ENCODE measurements at regions not wholly inside any gene's neighbourhood (a gene's known extent, or its start where the extent isn't known, plus 50 kb on each side); places are given as distances from the start of the nearest gene placed in this dataset.
"Not testable (repeated sequence)": the region's sequence is repeated elsewhere in the genome, so short reads cannot be mapped to it uniquely, and the experiment has no call there.

GRCh38 chr2:43142921-43143438, 83.4 kb downstream of the ZFP36L2 start:
- 92% methylated on average over 4 of the region's 7 CpGs for WGBS (ENCODE audit: insufficient coverage)
- peaks cover 41 to 67% of the 10 kb centered on the region in 2 experiments for H3K4me1 ChIP-seq (ENCODE audit: control insufficient read depth in 1 of 2, extremely low read depth in 1 of 2, insufficient read depth in 2 of 2, low read length in 2 of 2)
- peak overlapping the region; percentile 64 for H3K27ac ChIP-seq (ENCODE audit: low read length)
- Mint-ChIP-seq H3K27ac (peak overlapping the region; percentile 86 to 91), H3K4me3 (peak overlapping the region; percentile 69 to 74 (median 73)), H3K27me3 (no peaks in the 10 kb centered on the region), H3K4me1 (peaks cover 68 to 78% (median 71%) of the 10 kb centered on the region in 3 donors), H3K9me3 (no peaks in the 10 kb centered on the region), H3K36me3 (no peaks in the 10 kb centered on the region)
- H3K27me3 ChIP-seq (replicated peaks in 1 of 2; ENCODE audit: control insufficient read depth in 2 of 2, extremely low read depth in 1 of 2, insufficient read depth in 2 of 2, low read length in 1 of 2) = no peaks in the 10 kb centered on the region
- POLR2A ChIA-PET = interaction anchor here in 1 of 2 donors (0.6 kb wide), 1 partner anchor 23 kb away, joined by 4 read pairs; no protein-coding TSS in a partner anchor
- CTCF ChIA-PET = no interaction called here
- peak; percentile 60 to 75 (median 71) for ATAC-seq (replicated peaks in 1 of 4)
- H3K4me3 ChIP-seq (ENCODE audit: control insufficient read depth in 1 of 2, extremely low read depth in 1 of 2, low read length in 1 of 2) = peak overlapping the region; percentile 46 to 50
- H3K36me3 ChIP-seq (ENCODE audit: control insufficient read depth in 2 of 2, extremely low read depth in 1 of 2, insufficient read depth in 1 of 2, low read length in 1 of 2) = no peaks in the 10 kb centered on the region
- H3K9me3 ChIP-seq = no peaks in the 10 kb centered on the region
- peak in 9 of 35 experiments; percentile 32 to 57 (median 45) for DNase-seq

GRCh38 chr2:43141636-43142151, 84.7 kb downstream of the ZFP36L2 start:
- 87% methylated on average over 5 of the region's 7 CpGs for WGBS (ENCODE audit: insufficient coverage)
- Mint-ChIP-seq H3K27ac (peak overlapping the region; percentile 91 to 92), H3K4me1 (peaks cover 75 to 86% (median 78%) of the 10 kb centered on the region in 3 donors), H3K4me3 (peak overlapping the region; percentile 39 to 74 (median 73))
- not testable (repeated sequence) for H3K27me3 Mint-ChIP-seq; H3K9me3 ChIP-seq; H3K36me3 ChIP-seq (ENCODE audit: control insufficient read depth in 2 of 2, extremely low read depth in 1 of 2, insufficient read depth in 1 of 2, low read length in 1 of 2); H3K36me3 Mint-ChIP-seq; ATAC-seq (replicated peaks in 1 of 4); H3K27me3 ChIP-seq (replicated peaks in 1 of 2; ENCODE audit: control insufficient read depth in 2 of 2, extremely low read depth in 1 of 2, insufficient read depth in 2 of 2, low read length in 1 of 2); DNase-seq; H3K9me3 Mint-ChIP-seq
- Histone ChIP-seq H3K4me1 (ENCODE audit: control insufficient read depth in 1 of 2, extremely low read depth in 1 of 2, insufficient read depth in 2 of 2, low read length in 2 of 2) (peaks cover 51 to 80% of the 10 kb centered on the region in 2 experiments), H3K27ac (ENCODE audit: low read length) (peak overlapping the region; percentile 11), H3K4me3 (ENCODE audit: control insufficient read depth in 1 of 2, extremely low read depth in 1 of 2, low read length in 1 of 2) (peak overlapping the region; percentile 27 to 46)
- POLR2A ChIA-PET = interaction anchor here (0.5 to 0.7 kb wide), 3 partner anchors 13 to 81 kb away, joined by 3 to 8 read pairs (median 4); no protein-coding TSS in a partner anchor
- CTCF ChIA-PET = interaction anchor here (0.6 to 0.8 kb wide), 4 partner anchors 81 to 174 kb away, joined by 3 to 6 read pairs (median 4); no protein-coding TSS in a partner anchor

GRCh38 chr2:43139996-43140621, 86.3 kb downstream of the ZFP36L2 start:
- POLR2A ChIA-PET = interaction anchor here (0.6 to 4.7 kb wide), 11 partner anchors 28 to 129 kb away, joined by 3 to 19 read pairs (median 4); partner anchors contain the start of gene ZFP36L2 (in 2 of the 2)
- Mint-ChIP-seq H3K4me1 (peaks cover 80 to 90% (median 83%) of the 10 kb centered on the region in 3 donors), H3K27me3 (no peaks in the 10 kb centered on the region), H3K36me3 (no peaks in the 10 kb centered on the region), H3K9me3 (no peaks in the 10 kb centered on the region), H3K4me3 (peak overlapping the region; percentile 9 to 69 (median 29)), H3K27ac (peak overlapping the region; percentile 90 to 92)
- CTCF ChIA-PET = interaction anchor here (0.6 to 2.0 kb wide), 12 partner anchors 9 to 89 kb away, joined by 3 to 13 read pairs (median 5); no protein-coding TSS in a partner anchor
- DNase-seq (peak in 1 of 35 experiments; percentile 73), ATAC-seq (replicated peaks in 1 of 4) (peak in 3 of 4 experiments; percentile 7 to 21 (median 12))
- Histone ChIP-seq H3K27me3 (replicated peaks in 1 of 2; ENCODE audit: control insufficient read depth in 2 of 2, extremely low read depth in 1 of 2, insufficient read depth in 2 of 2, low read length in 1 of 2) (no peaks in the 10 kb centered on the region), H3K9me3 (no peaks in the 10 kb centered on the region), H3K27ac (ENCODE audit: low read length) (peak overlapping the region; percentile 92), H3K36me3 (ENCODE audit: control insufficient read depth in 2 of 2, extremely low read depth in 1 of 2, insufficient read depth in 1 of 2, low read length in 1 of 2) (no peaks in the 10 kb centered on the region), H3K4me3 (ENCODE audit: control insufficient read depth in 1 of 2, extremely low read depth in 1 of 2, low read length in 1 of 2) (peak overlapping the region; percentile 18 to 30), H3K4me1 (ENCODE audit: control insufficient read depth in 1 of 2, extremely low read depth in 1 of 2, insufficient read depth in 2 of 2, low read length in 2 of 2) (peaks cover 56 to 88% of the 10 kb centered on the region in 2 experiments)
- WGBS (ENCODE audit: insufficient coverage) = 83% methylated on average over 1 of the region's 11 CpGs

- CTCF ChIA-PET = interaction anchor here (0.6 to 2.0 kb wide), 9 partner anchors 10 to 89 kb away, joined by 3 to 13 read pairs (median 6); no protein-coding TSS in a partner anchor
- H3K4me3 Mint-ChIP-seq = peak overlapping the region; percentile 9 to 69 (median 29)
- H3K36me3 Mint-ChIP-seq = no peaks in the 10 kb centered on the region
- no peaks in the 10 kb centered on the region for H3K27me3 ChIP-seq (replicated peaks in 1 of 2; ENCODE audit: control insufficient read depth in 2 of 2, extremely low read depth in 1 of 2, insufficient read depth in 2 of 2, low read length in 1 of 2)
- no peaks in the 10 kb centered on the region for H3K27me3 Mint-ChIP-seq
- ATAC-seq (replicated peaks in 1 of 4) = no peak
- DNase-seq = no peak
- POLR2A ChIA-PET = interaction anchor here (0.6 to 4.7 kb wide), 8 partner anchors 18 to 87 kb away, joined by 3 to 19 read pairs (median 4); partner anchors contain the start of gene ZFP36L2 (in 2 of the 2)
- no peak overlapping the region for H3K4me3 ChIP-seq (ENCODE audit: control insufficient read depth in 1 of 2, extremely low read depth in 1 of 2, low read length in 1 of 2)
- H3K9me3 Mint-ChIP-seq = no peaks in the 10 kb centered on the region
- peak overlapping the region; percentile 90 to 92 for H3K27ac Mint-ChIP-seq
- peaks cover 84 to 89% (median 86%) of the 10 kb centered on the region in 3 donors for H3K4me1 Mint-ChIP-seq
- WGBS (ENCODE audit: insufficient coverage) = 65% methylated on average over 2 of the region's 4 CpGs
- no peaks in the 10 kb centered on the region for H3K9me3 ChIP-seq
- peak overlapping the region; percentile 92 for H3K27ac ChIP-seq (ENCODE audit: low read length)
- peaks cover 55 to 90% of the 10 kb centered on the region in 2 experiments for H3K4me1 ChIP-seq (ENCODE audit: control insufficient read depth in 1 of 2, extremely low read depth in 1 of 2, insufficient read depth in 2 of 2, low read length in 2 of 2)
- no peaks in the 10 kb centered on the region for H3K36me3 ChIP-seq (ENCODE audit: control insufficient read depth in 2 of 2, extremely low read depth in 1 of 2, insufficient read depth in 1 of 2, low read length in 1 of 2)
Measured at GRCh38 chr2:43139501-43139900, 86.9 kb downstream of the ZFP36L2 start.

- Mint-ChIP-seq H3K4me3 (peak overlapping the region in 1 of 3 donors; percentile 62), H3K36me3 (no peaks in the 10 kb centered on the region), H3K27me3 (no peaks in the 10 kb centered on the region), H3K4me1 (peaks cover 86 to 92% (median 89%) of the 10 kb centered on the region in 3 donors), H3K9me3 (no peaks in the 10 kb centered on the region), H3K27ac (peak overlapping the region; percentile 99 to 100)
- Histone ChIP-seq H3K27ac (ENCODE audit: low read length) (peak overlapping the region; percentile 92), H3K27me3 (replicated peaks in 1 of 2; ENCODE audit: control insufficient read depth in 2 of 2, extremely low read depth in 1 of 2, insufficient read depth in 2 of 2, low read length in 1 of 2) (no peaks in the 10 kb centered on the region), H3K9me3 (no peaks in the 10 kb centered on the region), H3K36me3 (ENCODE audit: control insufficient read depth in 2 of 2, extremely low read depth in 1 of 2, insufficient read depth in 1 of 2, low read length in 1 of 2) (no peaks in the 10 kb centered on the region), H3K4me3 (ENCODE audit: control insufficient read depth in 1 of 2, extremely low read depth in 1 of 2, low read length in 1 of 2) (no peak overlapping the region), H3K4me1 (ENCODE audit: control insufficient read depth in 1 of 2, extremely low read depth in 1 of 2, insufficient read depth in 2 of 2, low read length in 2 of 2) (peaks cover 62 to 99% of the 10 kb centered on the region in 2 experiments)
- DNase-seq (no peak), ATAC-seq (replicated peaks in 1 of 4) (no peak)
- ChIA-PET POLR2A (interaction anchor here (0.6 to 4.7 kb wide), 4 partner anchors 10 to 84 kb away, joined by 3 to 19 read pairs (median 7); no protein-coding TSS in a partner anchor), CTCF (interaction anchor here (0.9 to 1.0 kb wide), 2 partner anchors 54 to 91 kb away, joined by 3 to 4 read pairs; no protein-coding TSS in a partner anchor)
- no CpG with 5 or more reads among the region's 3 CpGs for WGBS (ENCODE audit: insufficient coverage)
Measured at GRCh38 chr2:43138441-43138840, 88.0 kb downstream of the ZFP36L2 start.

GRCh38 chr2:43136876-43137275, 89.5 kb downstream of the ZFP36L2 start:
- peak overlapping the region; percentile 92 for H3K27ac ChIP-seq (ENCODE audit: low read length)
- peak overlapping the region; percentile 99 to 100 for H3K27ac Mint-ChIP-seq
- POLR2A ChIA-PET = interaction anchor here (0.6 to 4.7 kb wide), 5 partner anchors 38 to 92 kb away, joined by 3 to 19 read pairs (median 5); partner anchors contain the start of gene ZFP36L2 (in 1 of the 2)
- H3K4me3 Mint-ChIP-seq = peak overlapping the region; percentile 53 to 63 (median 55)
- no peaks in the 10 kb centered on the region for H3K36me3 Mint-ChIP-seq
- H3K36me3 ChIP-seq (ENCODE audit: control insufficient read depth in 2 of 2, extremely low read depth in 1 of 2, insufficient read depth in 1 of 2, low read length in 1 of 2) = no peaks in the 10 kb centered on the region
- no peaks in the 10 kb centered on the region for H3K27me3 Mint-ChIP-seq
- 0% methylated on average over 5 of the region's 10 CpGs for WGBS (ENCODE audit: insufficient coverage)
- no peaks in the 10 kb centered on the region for H3K9me3 ChIP-seq
- CTCF ChIA-PET = interaction anchor here (0.6 to 1.2 kb wide), 6 partner anchors 55 to 777 kb away, joined by 3 to 9 read pairs (median 4); no protein-coding TSS in a partner anchor
- peak overlapping the region in 1 of 2 donors; percentile 47 for H3K4me3 ChIP-seq (ENCODE audit: control insufficient read depth in 1 of 2, extremely low read depth in 1 of 2, low read length in 1 of 2)
- peak; percentile 60 to 96 (median 88) for DNase-seq
- H3K27me3 ChIP-seq (replicated peaks in 1 of 2; ENCODE audit: control insufficient read depth in 2 of 2, extremely low read depth in 1 of 2, insufficient read depth in 2 of 2, low read length in 1 of 2) = no peaks in the 10 kb centered on the region
- no peaks in the 10 kb centered on the region for H3K9me3 Mint-ChIP-seq
- H3K4me1 ChIP-seq (ENCODE audit: control insufficient read depth in 1 of 2, extremely low read depth in 1 of 2, insufficient read depth in 2 of 2, low read length in 2 of 2) = peaks cover 72 to 99% of the 10 kb centered on the region in 2 experiments
- peak; percentile 70 to 77 (median 74) for ATAC-seq (replicated peaks in 1 of 4)
- peaks cover 88 to 90% (median 90%) of the 10 kb centered on the region in 3 donors for H3K4me1 Mint-ChIP-seq

All from T-cell (primary cell).